ENCODE measurements at regions not wholly inside any gene's neighbourhood (a gene's known extent, or its start where the extent isn't known, plus 50 kb on each side); places are given as distances from the start of the nearest gene placed in this dataset.

DNA sequence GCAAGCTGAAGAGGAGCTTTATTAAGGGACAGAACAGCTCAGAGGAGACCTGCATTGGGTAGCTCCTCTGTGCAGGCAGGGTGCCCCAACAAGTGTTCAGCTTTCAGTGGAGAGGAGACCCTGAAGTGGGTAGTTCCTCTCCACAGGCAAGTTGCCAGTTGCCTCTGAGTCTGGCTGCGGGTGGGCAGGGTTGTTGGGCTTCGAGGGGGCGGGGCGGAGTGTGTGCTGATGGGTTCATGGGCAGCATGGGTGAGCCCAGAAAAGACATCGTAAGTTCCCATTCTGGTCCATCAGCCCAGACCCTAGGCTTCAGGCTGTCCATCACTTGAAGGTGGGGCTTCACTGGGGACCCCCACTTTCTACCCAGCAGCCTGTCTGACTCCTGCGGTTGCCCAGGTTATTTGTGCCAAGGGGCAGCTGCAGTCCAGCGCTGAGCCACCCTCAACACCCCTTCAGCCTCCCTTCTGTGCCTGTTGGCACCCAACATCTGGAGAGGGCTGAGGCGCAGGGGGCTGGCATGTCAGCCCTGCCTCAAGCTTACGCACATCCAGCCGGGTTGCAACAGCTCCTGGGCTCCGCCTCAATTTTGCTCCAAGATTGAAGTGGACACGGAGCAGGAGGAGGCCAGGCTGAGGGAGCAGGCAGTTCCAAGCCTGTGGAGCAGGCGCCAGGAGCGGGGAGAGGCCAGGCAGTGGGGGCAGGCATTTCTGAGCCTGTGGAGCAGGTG lies 350.5 kb upstream of the PCDH20 start:
- TF ChIP-seq YY1 (IDR thresholded peaks at IDR 0.05), result no peak
- TF ChIP-seq, protein P1, sequence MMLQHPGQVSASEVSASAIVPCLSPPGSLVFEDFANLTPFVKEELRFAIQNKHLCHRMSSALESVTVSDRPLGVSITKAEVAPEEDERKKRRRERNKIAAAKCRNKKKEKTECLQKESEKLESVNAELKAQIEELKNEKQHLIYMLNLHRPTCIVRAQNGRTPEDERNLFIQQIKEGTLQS (IDR thresholded peaks at IDR 0.05), result no peak
- no peak for TF ChIP-seq TAF1 (conservative IDR thresholded peaks at IDR 0.05)
- TF ChIP-seq, protein P2, sequence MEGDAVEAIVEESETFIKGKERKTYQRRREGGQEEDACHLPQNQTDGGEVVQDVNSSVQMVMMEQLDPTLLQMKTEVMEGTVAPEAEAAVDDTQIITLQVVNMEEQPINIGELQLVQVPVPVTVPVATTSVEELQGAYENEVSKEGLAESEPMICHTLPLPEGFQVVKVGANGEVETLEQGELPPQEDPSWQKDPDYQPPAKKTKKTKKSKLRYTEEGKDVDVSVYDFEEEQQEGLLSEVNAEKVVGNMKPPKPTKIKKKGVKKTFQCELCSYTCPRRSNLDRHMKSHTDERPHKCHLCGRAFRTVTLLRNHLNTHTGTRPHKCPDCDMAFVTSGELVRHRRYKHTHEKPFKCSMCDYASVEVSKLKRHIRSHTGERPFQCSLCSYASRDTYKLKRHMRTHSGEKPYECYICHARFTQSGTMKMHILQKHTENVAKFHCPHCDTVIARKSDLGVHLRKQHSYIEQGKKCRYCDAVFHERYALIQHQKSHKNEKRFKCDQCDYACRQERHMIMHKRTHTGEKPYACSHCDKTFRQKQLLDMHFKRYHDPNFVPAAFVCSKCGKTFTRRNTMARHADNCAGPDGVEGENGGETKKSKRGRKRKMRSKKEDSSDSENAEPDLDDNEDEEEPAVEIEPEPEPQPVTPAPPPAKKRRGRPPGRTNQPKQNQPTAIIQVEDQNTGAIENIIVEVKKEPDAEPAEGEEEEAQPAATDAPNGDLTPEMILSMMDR (IDR thresholded peaks at IDR 0.05; ENCODE audit: low read depth, low read length, missing input control), result no peak
- TF ChIP-seq, protein P3, sequence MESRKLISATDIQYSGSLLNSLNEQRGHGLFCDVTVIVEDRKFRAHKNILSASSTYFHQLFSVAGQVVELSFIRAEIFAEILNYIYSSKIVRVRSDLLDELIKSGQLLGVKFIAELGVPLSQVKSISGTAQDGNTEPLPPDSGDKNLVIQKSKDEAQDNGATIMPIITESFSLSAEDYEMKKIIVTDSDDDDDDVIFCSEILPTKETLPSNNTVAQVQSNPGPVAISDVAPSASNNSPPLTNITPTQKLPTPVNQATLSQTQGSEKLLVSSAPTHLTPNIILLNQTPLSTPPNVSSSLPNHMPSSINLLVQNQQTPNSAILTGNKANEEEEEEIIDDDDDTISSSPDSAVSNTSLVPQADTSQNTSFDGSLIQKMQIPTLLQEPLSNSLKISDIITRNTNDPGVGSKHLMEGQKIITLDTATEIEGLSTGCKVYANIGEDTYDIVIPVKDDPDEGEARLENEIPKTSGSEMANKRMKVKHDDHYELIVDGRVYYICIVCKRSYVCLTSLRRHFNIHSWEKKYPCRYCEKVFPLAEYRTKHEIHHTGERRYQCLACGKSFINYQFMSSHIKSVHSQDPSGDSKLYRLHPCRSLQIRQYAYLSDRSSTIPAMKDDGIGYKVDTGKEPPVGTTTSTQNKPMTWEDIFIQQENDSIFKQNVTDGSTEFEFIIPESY (IDR thresholded peaks at IDR 0.05), result no peak
- TF ChIP-seq JUND (IDR thresholded peaks at IDR 0.05), result no peak
- TF ChIP-seq, protein P4, sequence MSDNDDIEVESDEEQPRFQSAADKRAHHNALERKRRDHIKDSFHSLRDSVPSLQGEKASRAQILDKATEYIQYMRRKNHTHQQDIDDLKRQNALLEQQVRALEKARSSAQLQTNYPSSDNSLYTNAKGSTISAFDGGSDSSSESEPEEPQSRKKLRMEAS (IDR thresholded peaks at IDR 0.05), result no peak
- TF ChIP-seq RAD21 (IDR thresholded peaks at IDR 0.05), result no peak
- TF ChIP-seq SP1 (IDR thresholded peaks at IDR 0.05), result no peak
- no peak for TF ChIP-seq GABPA (IDR thresholded peaks at IDR 0.05 in 1 of 2, conservative IDR thresholded peaks at IDR 0.05 in 1 of 2)

Measured in liver (tissue), 3 donors.